Right lobe of liver (tissue), 4 donors: ENCODE measurements at regions not wholly inside any gene's neighbourhood (a gene's known extent, or its start where the extent isn't known, plus 50 kb on each side); places are given as distances from the start of the nearest gene placed in this dataset.

Source experiments
- POLR2A ChIP-seq: fragments of 450-650 bp; IDR thresholded peaks from one replicate; pipeline ENCODE4 v1.6.1; 2017; ENCODE audit warnings: antibody characterized with exemption, mild to moderate bottlenecking
- TF ChIP-seq, protein P1 (sequence below), 4 donors: fragments of 200-600 bp in 3 of 4; fragments of 450-650 bp in 1 of 4; IDR thresholded peaks; one replicate each; pipeline versions ENCODE4 v1.5.1 to v1.8.0; 2016 to 2022; ENCODE audit warnings: antibody characterized with exemption in 4 of 4, mild to moderate bottlenecking in 2 of 4
- donor health status: DM: no; HTN: no; CAD: no.
- donor health status: DM: no; HTN: no; CAD: no.
- donor health status: DM: no; HTN: yes; CAD: no.

DNA sequence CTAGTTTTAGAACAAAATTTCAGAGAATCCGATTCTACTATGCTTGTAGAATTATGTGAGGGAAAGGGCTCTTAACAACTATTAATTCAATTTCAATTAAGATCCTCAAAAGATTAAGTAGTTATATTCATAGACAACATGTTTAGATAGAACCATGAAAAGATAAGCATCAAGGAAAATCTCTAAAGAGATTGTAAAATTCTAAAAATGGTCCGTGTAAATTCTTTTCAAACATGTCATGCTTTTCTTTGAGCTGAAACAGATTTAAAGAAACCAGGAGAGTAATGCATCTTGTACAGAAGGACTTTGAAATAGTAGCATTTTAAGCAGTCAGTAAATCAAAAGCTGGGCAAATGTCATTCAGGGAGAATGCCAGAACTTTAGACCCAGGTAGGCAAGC is 1080.6 kb upstream of the B3GALT2 start:
- no peak for TF ChIP-seq POLR2A
- TF ChIP-seq, protein P1, sequence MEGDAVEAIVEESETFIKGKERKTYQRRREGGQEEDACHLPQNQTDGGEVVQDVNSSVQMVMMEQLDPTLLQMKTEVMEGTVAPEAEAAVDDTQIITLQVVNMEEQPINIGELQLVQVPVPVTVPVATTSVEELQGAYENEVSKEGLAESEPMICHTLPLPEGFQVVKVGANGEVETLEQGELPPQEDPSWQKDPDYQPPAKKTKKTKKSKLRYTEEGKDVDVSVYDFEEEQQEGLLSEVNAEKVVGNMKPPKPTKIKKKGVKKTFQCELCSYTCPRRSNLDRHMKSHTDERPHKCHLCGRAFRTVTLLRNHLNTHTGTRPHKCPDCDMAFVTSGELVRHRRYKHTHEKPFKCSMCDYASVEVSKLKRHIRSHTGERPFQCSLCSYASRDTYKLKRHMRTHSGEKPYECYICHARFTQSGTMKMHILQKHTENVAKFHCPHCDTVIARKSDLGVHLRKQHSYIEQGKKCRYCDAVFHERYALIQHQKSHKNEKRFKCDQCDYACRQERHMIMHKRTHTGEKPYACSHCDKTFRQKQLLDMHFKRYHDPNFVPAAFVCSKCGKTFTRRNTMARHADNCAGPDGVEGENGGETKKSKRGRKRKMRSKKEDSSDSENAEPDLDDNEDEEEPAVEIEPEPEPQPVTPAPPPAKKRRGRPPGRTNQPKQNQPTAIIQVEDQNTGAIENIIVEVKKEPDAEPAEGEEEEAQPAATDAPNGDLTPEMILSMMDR (IDR thresholded peaks at IDR 0.05), result no peak
